CD4-positive, alpha-beta T cell treated with Interleukin-15 for 4 hours (primary cell): ENCODE measurements at regions not wholly inside any gene's neighbourhood (a gene's known extent, or its start where the extent isn't known, plus 50 kb on each side); places are given as distances from the start of the nearest gene placed in this dataset.

ENCODE experiments used
- DNase-seq: peaks from one replicate; pipeline ENCODE4 v3.0.0-alpha.2; 2020; ENCODE audit warnings: low spot score

GRCh38 chr1:83770319-83770661 lies 228.6 kb downstream of the TTLL7 start:
- no peak for DNase-seq

GRCh38 chr1:83769594-83770318 lies 229.2 kb downstream of the TTLL7 start:
- DNase-seq, result no peak

GRCh38 chr1:83769072-83769471 lies 229.9 kb downstream of the TTLL7 start:
- DNase-seq, result no peak

GRCh38 chr1:83766241-83766691 lies 232.7 kb downstream of the TTLL7 start:
- DNase-seq, result no peak

- no peak for DNase-seq
Measured at GRCh38 chr1:83765125-83765524, 233.8 kb downstream of the TTLL7 start.

DNA sequence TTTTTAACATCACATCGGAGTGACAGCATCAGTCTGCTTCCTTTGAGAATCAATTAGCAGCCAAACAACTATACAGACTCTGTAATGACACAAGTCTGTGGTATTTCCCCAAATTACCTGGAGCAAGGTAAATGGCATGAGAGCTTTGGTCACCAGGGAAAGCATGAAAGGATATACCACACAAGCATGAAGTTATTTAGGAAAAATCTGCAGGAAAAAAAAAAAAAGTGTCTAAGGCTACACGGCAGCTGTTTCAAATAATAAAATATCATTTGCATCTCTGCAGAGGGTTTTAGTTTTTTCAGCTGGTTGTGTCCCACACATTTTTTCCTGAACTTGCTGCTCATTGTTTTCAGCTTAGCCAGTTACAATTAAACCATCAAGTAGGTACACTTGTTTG lies 234.7 kb downstream of the TTLL7 start:
- no peak for DNase-seq

- DNase-seq, result no peak
Measured at GRCh38 chr1:83763361-83764095, 235.4 kb downstream of the TTLL7 start.

GRCh38 chr1:83762416-83762815 lies 236.5 kb downstream of the TTLL7 start:
- no peak for DNase-seq

DNA sequence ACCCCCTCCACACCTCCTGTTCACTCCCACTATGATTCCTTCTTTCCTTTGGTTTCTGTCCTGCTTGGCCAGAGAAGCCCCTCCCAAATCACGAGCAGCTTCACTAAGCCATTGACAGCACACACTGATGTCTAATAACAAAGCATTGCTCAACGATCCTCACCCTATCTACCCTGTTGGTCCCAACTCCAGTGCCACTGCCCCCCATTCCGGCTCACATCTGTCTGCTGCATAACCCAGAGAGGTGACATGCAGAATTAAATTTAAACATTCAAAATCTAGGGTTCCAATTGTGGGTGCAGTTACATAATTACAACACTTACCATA lies 236.9 kb downstream of the TTLL7 start:
- DNase-seq, result no peak

DNA sequence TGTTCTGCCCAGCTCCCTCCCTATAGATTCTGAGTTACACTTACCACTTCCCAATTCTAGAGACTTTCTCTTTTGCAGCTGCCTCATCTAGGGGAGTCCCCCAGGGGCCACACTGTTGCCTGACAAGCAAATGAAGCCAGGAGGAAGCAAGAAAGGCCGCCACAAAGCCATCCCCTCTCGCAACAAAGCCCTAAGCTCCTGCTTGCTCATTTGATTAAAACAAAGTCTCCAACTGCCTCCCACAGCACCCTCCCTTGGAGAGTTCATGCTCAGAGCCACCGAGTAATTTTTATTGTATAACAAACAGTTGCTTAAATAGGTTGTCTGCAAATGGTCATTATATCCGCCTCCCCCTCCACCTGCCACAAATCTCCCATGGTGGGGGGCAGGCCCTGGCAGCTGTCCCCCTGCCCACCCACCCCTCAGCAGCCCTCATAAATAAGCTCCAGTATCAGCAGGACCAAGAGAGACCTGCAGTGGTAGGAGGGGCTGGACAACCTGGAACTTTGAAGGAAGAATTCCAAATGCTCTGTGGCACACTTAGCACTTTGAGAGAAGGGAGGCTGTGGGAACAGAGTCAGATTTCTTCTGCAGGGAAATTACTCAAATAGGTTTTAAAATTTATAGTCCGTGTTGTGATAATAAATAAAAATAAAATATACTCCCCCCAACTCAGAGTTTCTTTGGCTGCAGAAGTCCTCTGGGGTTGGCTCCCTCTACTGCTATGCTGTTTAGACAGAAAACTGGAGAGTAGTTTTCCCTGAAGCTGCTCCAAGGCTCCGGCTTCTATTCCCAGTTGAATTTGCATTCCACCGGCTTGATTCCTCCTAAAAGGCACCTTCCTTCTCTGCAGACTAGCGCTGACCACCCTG lies 237.5 kb downstream of the TTLL7 start:
- no peak for DNase-seq

- no peak for DNase-seq
Measured at GRCh38 chr1:83760226-83761021, 238.5 kb downstream of the TTLL7 start.

GRCh38 chr1:83756984-83757717 lies 241.8 kb downstream of the TTLL7 start:
- no peak for DNase-seq

GRCh38 chr1:83751602-83752001 lies 247.3 kb downstream of the TTLL7 start:
- DNase-seq, result no peak

GRCh38 chr1:83750201-83750600 lies 248.7 kb downstream of the TTLL7 start:
- no peak for DNase-seq

DNA sequence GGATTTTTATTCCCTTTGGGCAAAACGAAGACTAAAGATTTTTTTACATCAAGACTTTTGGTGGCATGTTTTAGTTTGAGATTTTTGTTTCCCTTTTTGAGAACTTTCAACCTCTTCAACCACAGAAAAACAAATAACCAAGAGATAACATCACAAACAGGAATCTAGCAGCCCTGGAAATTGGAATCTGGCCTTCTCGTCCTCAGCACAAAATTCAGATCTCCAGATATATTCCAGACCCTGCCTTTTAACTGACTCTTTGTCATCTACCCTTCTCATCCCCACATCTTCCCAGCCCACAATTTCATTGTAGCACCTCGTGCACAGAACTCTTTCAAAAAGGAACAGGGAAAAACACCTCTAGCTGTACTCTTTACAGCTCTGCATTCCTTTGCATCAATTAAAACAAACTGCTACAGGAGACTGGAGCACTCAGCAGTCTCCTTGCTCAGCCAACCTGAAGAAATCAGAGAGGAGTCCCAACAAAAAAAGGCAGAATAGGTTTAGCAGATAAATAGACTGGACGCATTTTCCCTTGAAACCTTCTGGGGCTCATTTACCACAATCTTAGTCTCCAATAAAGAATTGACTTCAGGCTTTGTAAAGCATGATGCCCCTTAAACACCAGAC lies 251.0 kb downstream of the TTLL7 start:
- DNase-seq, result no peak

GRCh38 chr1:83746234-83746633 lies 252.7 kb downstream of the TTLL7 start:
- DNase-seq, result no peak

GRCh38 chr1:83742446-83742845 lies 256.5 kb downstream of the TTLL7 start:
- no peak for DNase-seq

- no peak for DNase-seq
Measured at GRCh38 chr1:83741770-83742169, 257.2 kb downstream of the TTLL7 start.

DNA sequence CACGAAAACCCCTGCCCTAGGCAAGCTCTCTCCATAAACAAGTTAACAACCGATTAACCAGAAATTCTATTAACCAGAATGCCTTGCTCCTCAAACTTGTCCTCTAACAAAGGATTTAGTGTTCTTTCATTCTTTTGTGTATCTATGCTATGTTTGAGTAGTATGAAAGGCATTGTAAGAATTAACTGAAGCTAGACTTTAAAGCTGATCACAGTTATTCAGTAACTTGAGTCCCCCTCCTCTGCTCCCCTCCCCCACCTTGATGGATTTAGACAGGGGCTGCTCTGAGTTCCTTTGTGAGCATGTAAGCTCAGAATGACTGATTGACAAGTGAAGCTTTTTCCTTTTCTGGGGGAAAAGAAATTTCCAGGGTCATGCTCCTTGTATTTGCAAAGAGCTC lies 257.6 kb downstream of the TTLL7 start:
- no peak for DNase-seq

DNA sequence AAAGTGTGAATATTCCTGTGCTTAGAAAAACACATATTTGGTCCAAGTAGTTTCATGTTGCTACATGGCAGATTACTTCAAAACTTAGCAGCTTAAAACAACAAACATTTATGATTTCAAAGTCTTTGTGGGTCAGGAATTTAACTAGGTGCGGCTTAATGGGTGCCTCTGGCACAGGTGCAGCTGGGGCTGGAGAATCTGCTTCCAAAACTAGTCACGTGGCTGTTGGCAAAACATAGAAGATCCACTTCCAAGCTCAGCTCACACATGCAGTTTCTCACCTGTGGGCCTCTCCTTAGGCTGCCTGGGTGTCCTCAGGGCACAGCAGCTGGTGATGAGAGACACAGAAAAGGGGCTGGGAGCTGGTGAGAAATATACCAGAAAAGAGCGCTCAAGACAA lies 263.4 kb downstream of the TTLL7 start:
- DNase-seq, result no peak

- no peak for DNase-seq
Measured at GRCh38 chr1:83734420-83734819, 264.5 kb downstream of the TTLL7 start.
